Choroid plexus epithelial cell (primary cell): ENCODE measurements at regions not wholly inside any gene's neighbourhood (a gene's known extent, or its start where the extent isn't known, plus 50 kb on each side); places are given as distances from the start of the nearest gene placed in this dataset.
"Not testable (repeated sequence)": the region's sequence is repeated elsewhere in the genome, so short reads cannot be mapped to it uniquely, and the experiment has no call there.

Experiments
- DNase-seq: peaks from one replicate; pipeline ENCODE4 v3.0.0-alpha.2; 2010; ENCODE audit warnings: low read depth
- H3K4me3 ChIP-seq: 2 replicates; pipeline ENCODE4 v1.5.1; 2011; ENCODE audit warnings: low read depth, mild to moderate bottlenecking, control low read depth, low read length, moderate library complexity
- CTCF ChIP-seq: conservative IDR thresholded peaks from 2 replicates; pipeline ENCODE4 v1.5.1; 2011; ENCODE audit warnings: low read depth, mild to moderate bottlenecking, control low read depth, inconsistent platforms, low read length, moderate library complexity

GRCh38 chr18:52152036-52152435 is 188.0 kb upstream of the DCC start:
- no peak for TF ChIP-seq CTCF
- no peak overlapping the region for H3K4me3 ChIP-seq
- DNase-seq, result peak; percentile 2

- H3K4me3 ChIP-seq, result no peak overlapping the region
- no peak for DNase-seq
- TF ChIP-seq CTCF, result no peak
Observed at GRCh38 chr18:52156166-52156565, 183.8 kb upstream of the DCC start.

GRCh38 chr18:52160636-52161035 is 179.4 kb upstream of the DCC start:
- TF ChIP-seq CTCF, result no peak
- DNase-seq, result peak; percentile 0
- no peak overlapping the region for H3K4me3 ChIP-seq

- DNase-seq, result no peak
Observed at GRCh38 chr18:52163478-52163877, 176.5 kb upstream of the DCC start.

GRCh38 chr18:52168131-52168530 is 171.9 kb upstream of the DCC start:
- not testable (repeated sequence) for H3K4me3 ChIP-seq, DNase-seq

More at GRCh38 chr18:52163478-52163877, 176.5 kb upstream of the DCC start:
- H3K4me3 ChIP-seq, result no peak overlapping the region
- TF ChIP-seq CTCF, result no peak

- DNase-seq, result no peak
- H3K4me3 ChIP-seq, result no peak overlapping the region
- TF ChIP-seq CTCF, result no peak
Observed at GRCh38 chr18:52174220-52174619, 165.8 kb upstream of the DCC start.

GRCh38 chr18:52175406-52175805 is 164.6 kb upstream of the DCC start:
- no peak overlapping the region for H3K4me3 ChIP-seq
- TF ChIP-seq CTCF, result no peak
- no peak for DNase-seq

GRCh38 chr18:52183107-52183506 is 156.9 kb upstream of the DCC start:
- no peak for TF ChIP-seq CTCF
- no peak for DNase-seq
- H3K4me3 ChIP-seq, result no peak overlapping the region
